ENCODE measurements at regions not wholly inside any gene's neighbourhood (a gene's known extent, or its start where the extent isn't known, plus 50 kb on each side); places are given as distances from the start of the nearest gene placed in this dataset.

DNA sequence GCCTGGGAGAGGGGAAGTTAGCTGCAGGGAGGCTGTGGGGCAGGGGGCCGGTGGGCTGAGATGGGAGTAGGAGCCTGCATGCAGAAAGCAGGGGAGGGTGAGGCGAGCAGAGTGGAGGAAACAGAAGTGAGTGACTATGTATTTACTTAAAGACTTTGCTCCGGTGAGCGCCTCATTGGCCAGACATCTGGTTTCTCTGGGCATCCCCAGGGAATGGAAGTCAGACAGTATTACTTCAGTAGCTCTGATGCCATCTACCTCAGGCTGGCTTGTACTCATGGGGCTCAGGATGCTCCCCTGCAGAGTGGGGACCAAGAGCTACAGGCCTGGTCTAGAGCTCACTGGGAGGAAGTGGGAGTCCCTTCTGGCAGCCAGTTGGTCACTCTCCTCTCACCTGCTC lies 78.2 kb upstream of the ARAP3 start:
- no peak overlapping the region for H3K9ac ChIP-seq (ENCODE audit: low read depth in 2 of 2, low read length in 2 of 2)
- DNase-seq: no peak
- no peak overlapping the region for H3K4me3 ChIP-seq
- H3K4me1 ChIP-seq: no peaks in the 10 kb centered on the region
- H3K27ac ChIP-seq: no peak overlapping the region
- H3K36me3 ChIP-seq: no peaks in the 10 kb centered on the region
- intact Hi-C loops (cut with DNase I): no loop called here
- no peaks in the 10 kb centered on the region for H3K27me3 ChIP-seq
- H3K9me3 ChIP-seq: no peaks in the 10 kb centered on the region
- TF ChIP-seq, protein P1, sequence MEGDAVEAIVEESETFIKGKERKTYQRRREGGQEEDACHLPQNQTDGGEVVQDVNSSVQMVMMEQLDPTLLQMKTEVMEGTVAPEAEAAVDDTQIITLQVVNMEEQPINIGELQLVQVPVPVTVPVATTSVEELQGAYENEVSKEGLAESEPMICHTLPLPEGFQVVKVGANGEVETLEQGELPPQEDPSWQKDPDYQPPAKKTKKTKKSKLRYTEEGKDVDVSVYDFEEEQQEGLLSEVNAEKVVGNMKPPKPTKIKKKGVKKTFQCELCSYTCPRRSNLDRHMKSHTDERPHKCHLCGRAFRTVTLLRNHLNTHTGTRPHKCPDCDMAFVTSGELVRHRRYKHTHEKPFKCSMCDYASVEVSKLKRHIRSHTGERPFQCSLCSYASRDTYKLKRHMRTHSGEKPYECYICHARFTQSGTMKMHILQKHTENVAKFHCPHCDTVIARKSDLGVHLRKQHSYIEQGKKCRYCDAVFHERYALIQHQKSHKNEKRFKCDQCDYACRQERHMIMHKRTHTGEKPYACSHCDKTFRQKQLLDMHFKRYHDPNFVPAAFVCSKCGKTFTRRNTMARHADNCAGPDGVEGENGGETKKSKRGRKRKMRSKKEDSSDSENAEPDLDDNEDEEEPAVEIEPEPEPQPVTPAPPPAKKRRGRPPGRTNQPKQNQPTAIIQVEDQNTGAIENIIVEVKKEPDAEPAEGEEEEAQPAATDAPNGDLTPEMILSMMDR (IDR thresholded peaks at IDR 0.05): no peak

DNA sequence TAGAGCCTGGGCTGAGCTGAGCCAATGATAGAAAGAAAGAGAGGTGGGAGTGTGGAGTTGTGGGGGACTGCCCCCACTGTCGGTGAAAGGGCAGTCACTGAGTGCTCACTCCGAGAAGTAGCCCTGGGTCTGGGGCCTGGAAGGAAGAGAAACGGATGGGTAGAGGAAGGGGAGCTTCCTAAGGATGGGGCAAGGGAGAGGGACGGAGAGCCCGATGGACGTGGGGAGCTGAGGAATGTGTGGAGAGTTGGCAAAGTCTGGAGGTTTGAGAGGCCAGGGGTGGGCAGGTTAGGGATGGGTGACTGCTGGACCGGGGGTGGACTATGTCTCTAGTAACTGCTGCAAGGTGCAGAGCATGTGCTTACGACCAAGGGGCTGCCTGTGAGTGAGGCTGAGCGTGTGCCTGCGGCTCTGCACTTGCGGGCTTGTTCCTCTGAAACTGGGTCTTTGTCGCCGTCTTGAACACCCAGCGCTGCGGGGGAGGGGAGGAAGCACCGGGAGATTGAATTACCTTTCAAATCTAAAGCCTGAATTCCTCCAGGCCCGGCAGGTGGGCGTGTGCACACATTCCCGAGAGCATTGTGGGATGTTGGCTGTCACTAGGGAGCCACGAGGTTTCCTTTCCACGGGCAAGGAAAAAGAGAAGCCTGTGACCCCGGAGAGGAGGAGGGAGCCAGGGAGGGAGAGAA lies 76.4 kb upstream of the ARAP3 start:
- no peak for DNase-seq
- Histone ChIP-seq H3K9ac (ENCODE audit: low read depth in 2 of 2, low read length in 2 of 2) (no peak overlapping the region), H3K4me3 (no peak overlapping the region), H3K4me1 (no peaks in the 10 kb centered on the region), H3K9me3 (no peaks in the 10 kb centered on the region), H3K27me3 (peaks cover 3% of the 10 kb centered on the region), H3K36me3 (no peaks in the 10 kb centered on the region), H3K27ac (no peak overlapping the region)
- intact Hi-C loops (cut with DNase I): loop anchor here (5.0 kb wide), 1 partner anchor 124 kb away; no protein-coding TSS in a partner anchor
- TF ChIP-seq, protein P1 (IDR thresholded peaks at IDR 0.05): no peak

DNA sequence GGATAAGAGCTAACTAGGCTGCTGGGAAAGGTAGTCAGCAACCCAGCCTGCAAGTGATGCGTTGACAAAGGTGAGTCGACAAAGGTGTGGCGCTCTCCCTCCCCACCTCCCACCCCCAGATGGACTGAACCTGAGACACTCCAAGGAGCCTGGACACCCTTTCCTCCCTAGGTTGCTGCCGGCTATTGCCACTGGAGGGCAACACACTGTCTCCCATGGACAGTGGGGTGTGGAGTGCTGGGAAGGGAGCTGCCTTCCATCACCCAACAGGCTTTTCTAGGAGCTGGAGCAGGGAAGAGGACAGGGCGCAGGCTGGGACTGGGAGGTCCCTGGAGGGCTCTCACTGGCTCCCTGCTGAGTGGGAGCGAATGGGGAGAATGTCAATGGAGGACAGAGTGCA lies 75.4 kb upstream of the ARAP3 start:
- Histone ChIP-seq H3K9ac (ENCODE audit: low read depth in 2 of 2, low read length in 2 of 2) (no peak overlapping the region), H3K27me3 (peaks cover 9% of the 10 kb centered on the region), H3K27ac (no peak overlapping the region), H3K4me1 (no peaks in the 10 kb centered on the region), H3K9me3 (no peaks in the 10 kb centered on the region), H3K36me3 (no peaks in the 10 kb centered on the region), H3K4me3 (no peak overlapping the region)
- TF ChIP-seq, protein P1 (IDR thresholded peaks at IDR 0.05): peak; percentile 9
- intact Hi-C loops (cut with DNase I): loop anchor here (5.0 kb wide), 1 partner anchor 125 kb away; no protein-coding TSS in a partner anchor
- peak; percentile 37 for DNase-seq

- intact Hi-C loops (cut with DNase I): loop anchor here (5.0 kb wide), 1 partner anchor 126 kb away; no protein-coding TSS in a partner anchor
- Histone ChIP-seq H3K4me3 (no peak overlapping the region), H3K4me1 (no peaks in the 10 kb centered on the region), H3K9me3 (no peaks in the 10 kb centered on the region), H3K27me3 (peaks cover 9% of the 10 kb centered on the region), H3K27ac (no peak overlapping the region), H3K9ac (ENCODE audit: low read depth in 2 of 2, low read length in 2 of 2) (no peak overlapping the region), H3K36me3 (no peaks in the 10 kb centered on the region)
- TF ChIP-seq, protein P1 (IDR thresholded peaks at IDR 0.05): no peak
- no peak for DNase-seq
Observed at GRCh38 chr5:141756196-141756595, 74.2 kb upstream of the ARAP3 start.

DNA sequence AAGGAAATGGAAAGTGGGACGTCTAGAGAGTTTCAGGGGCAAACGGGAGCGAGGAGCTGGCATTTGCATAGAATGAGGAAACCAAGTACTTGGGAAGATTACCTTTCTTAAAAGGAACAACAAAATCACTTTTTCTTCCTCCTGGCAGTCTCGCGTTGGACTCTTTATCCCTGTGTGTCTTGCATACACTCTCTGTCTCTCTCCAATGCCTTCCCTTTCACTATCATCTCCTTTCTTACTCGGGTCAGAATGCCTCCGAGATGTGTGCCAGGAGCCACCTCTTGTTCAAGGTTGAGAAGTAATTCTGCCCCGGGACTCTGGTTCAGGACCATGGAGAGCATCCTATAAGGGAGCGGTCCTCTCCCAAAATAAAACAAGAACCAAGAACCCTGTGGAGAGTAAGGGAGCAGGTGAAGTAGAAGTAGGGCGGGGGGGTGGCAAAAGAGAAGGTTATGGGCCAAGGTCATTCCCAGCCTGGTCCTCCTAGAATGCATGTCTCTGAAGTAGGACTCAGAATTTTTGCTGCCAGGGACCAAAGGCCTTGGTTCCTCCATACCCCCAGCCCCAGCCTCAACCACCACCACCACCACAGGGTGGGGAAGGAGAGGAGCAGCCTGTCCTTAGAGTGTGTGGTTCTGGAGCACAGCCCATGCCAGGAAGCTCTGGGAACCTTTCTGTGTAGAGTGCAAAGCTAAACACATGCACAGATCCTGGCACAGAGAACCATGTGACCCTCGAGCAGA lies 72.1 kb upstream of the ARAP3 start:
- peaks cover 9% of the 10 kb centered on the region for H3K27me3 ChIP-seq
- no peak overlapping the region for H3K27ac ChIP-seq
- intact Hi-C loops (cut with DNase I): no loop called here

More for the DNA sequence above, 72.1 kb upstream of the ARAP3 start:
- Histone ChIP-seq H3K9ac (ENCODE audit: low read depth in 2 of 2, low read length in 2 of 2) (no peak overlapping the region), H3K9me3 (no peaks in the 10 kb centered on the region), H3K4me1 (no peaks in the 10 kb centered on the region), H3K36me3 (no peaks in the 10 kb centered on the region), H3K4me3 (no peak overlapping the region)
- TF ChIP-seq, protein P1 (IDR thresholded peaks at IDR 0.05): no peak
- DNase-seq: peak; percentile 38

Data from colonic mucosa (tissue), 4 donors.